Upper lobe of left lung (tissue), 6 donors: ENCODE measurements at regions not wholly inside any gene's neighbourhood (a gene's known extent, or its start where the extent isn't known, plus 50 kb on each side); places are given as distances from the start of the nearest gene placed in this dataset.
"Not testable (repeated sequence)": the region's sequence is repeated elsewhere in the genome, so short reads cannot be mapped to it uniquely, and the experiment has no call there.

Experiments
- ATAC-seq, 2 donors: fragments of 200-7000 bp; cut with Tn5 transposase; one replicate each; pipeline ENCODE4 v1.9.1; 2022; ENCODE audit warnings: mild to moderate bottlenecking in 2 of 2, moderate library complexity in 2 of 2; ENCODE audit not compliant: low FRiP score in 2 of 2
- DNase-seq, 2 donors: peaks; one replicate each; pipeline ENCODE4 v3.0.0-alpha.2; 2019 to 2020
- H3K27ac ChIP-seq, 4 donors: fragments of 200-600 bp; sonication (generic); one replicate each; pipeline ENCODE4 v1.5.1; 2016 to 2019
- H3K27me3 ChIP-seq, 4 donors: fragments of 200-600 bp; sonication (generic); one replicate each; pipeline ENCODE4 v1.5.1; 2017 to 2019
- H3K36me3 ChIP-seq, 4 donors: fragments of 200-600 bp; sonication (generic); one replicate each; pipeline ENCODE4 v1.5.1; 2016 to 2019
- H3K4me1 ChIP-seq, 4 donors: fragments of 200-600 bp; sonication (generic); one replicate each; pipeline ENCODE4 v1.5.1; 2018 to 2019
- H3K4me3 ChIP-seq, 4 donors: fragments of 200-600 bp; sonication (generic); one replicate each; pipeline ENCODE4 v1.5.1; 2017 to 2019; ENCODE audit warnings: mild to moderate bottlenecking in 2 of 4, moderate library complexity in 1 of 4
- H3K9me3 ChIP-seq, 4 donors: fragments of 200-600 bp; sonication (generic); one replicate each; pipeline ENCODE4 v1.5.1; 2018 to 2019
- CTCF ChIP-seq, 6 experiments: fragments of 450-650 bp in 4 of 6; fragments of 200-600 bp in 2 of 6; sonication (generic) in 2 of 6; IDR thresholded peaks; one replicate each; pipeline ENCODE4 v1.5.1; 2016 to 2019; ENCODE audit warnings: antibody characterized with exemption in 6 of 6
- EP300 ChIP-seq, 4 donors: sonication (generic); formaldehyde crosslinking; IDR thresholded peaks; one replicate each; pipeline ENCODE4 v1.5.1; 2017; ENCODE audit warnings: antibody characterized with exemption in 4 of 4, control low read depth in 2 of 4
- POLR2A ChIP-seq, 4 donors: fragments of 450-650 bp; IDR thresholded peaks; one replicate each; pipeline ENCODE4 v1.5.1; 2016 to 2017; ENCODE audit warnings: antibody characterized with exemption in 4 of 4, mild to moderate bottlenecking in 2 of 4
- POLR2AphosphoS5 ChIP-seq, 2 donors: sonication (generic); formaldehyde crosslinking; IDR thresholded peaks; one replicate each; pipeline ENCODE4 v1.5.1; 2017; ENCODE audit warnings: antibody characterized with exemption in 2 of 2
- WGBS, 2 donors: methylation state at CpG; one replicate each; pipeline ENCODE4 v1.1.5; 2017 to 2018; 5-methylcytosine and 5-hydroxymethylcytosine counted together
- donor health status: DM: no; HTN: no; CAD: no; lungs with moderate emphysema.
- donor health status: DM: no; HTN: yes; CAD: no; lungs with severe emphysema.

DNA sequence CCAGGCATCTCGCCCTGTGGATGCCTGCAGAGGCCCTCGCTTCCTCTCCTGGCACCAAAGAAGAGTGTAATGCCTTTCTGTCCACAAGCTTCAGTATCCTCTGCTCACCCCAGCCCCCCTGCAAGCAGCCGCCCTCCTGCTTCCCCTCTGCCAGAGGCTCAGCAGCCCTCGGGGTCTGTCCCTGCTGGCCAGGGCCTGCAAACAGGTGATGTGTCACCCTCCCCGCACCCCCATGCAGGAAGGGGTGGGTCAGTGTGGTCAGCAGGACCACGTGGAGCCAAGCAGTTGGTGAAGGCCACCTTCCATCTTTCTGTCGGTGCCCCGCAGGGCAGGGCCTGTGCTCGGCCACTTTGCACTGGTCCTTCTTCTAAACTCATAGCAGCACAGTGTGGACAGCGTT, 129.9 kb upstream of the CIBAR2 start:
- H3K9me3 ChIP-seq = no peaks in the 10 kb centered on the region
- no peak for ATAC-seq
- H3K4me3 ChIP-seq = no peak overlapping the region
- H3K27ac ChIP-seq = no peak overlapping the region
- WGBS, 2 donors = 80 to 85% methylated on average over 6 to 10 of the region's 10 CpGs
- TF ChIP-seq POLR2A (IDR thresholded peaks at IDR 0.05) (no peak), CTCF (IDR thresholded peaks at IDR 0.05) (no peak), EP300 (IDR thresholded peaks at IDR 0.05) (no peak), POLR2AphosphoS5 (IDR thresholded peaks at IDR 0.05) (no peak)
- DNase-seq = no peak
- H3K27me3 ChIP-seq = no peaks in the 10 kb centered on the region
- no peaks in the 10 kb centered on the region for H3K36me3 ChIP-seq
- H3K4me1 ChIP-seq = peaks cover 0 to 14% (median 11%) of the 10 kb centered on the region in 4 donors

DNA sequence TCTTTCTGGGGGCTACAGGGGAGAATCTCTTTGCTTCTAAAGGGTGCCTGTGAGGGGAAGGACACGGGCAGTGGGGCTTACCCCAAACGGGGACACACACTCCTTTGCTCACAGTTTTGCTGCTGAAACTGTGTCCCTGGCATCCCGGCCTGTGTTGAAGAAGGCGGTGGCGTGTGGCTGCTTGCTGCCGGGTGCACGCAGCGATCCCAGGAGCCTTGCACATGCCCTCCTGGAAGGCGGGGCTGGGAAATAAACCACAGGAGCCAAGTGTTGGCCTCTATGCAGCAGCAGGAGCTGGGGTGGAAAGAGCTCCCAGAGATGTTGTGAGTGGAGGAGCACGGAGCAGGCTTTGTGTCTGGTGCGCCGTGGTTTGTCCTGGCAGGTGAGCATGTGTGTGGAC, 131.0 kb upstream of the CIBAR2 start:
- ATAC-seq (no peak), DNase-seq (no peak)
- H3K4me1 ChIP-seq = peaks cover 0 to 9% (median 3%) of the 10 kb centered on the region in 4 donors
- H3K4me3 ChIP-seq = no peak overlapping the region
- TF ChIP-seq CTCF (IDR thresholded peaks at IDR 0.05) = no peak
- no peak for TF ChIP-seq EP300 (IDR thresholded peaks at IDR 0.05)
- TF ChIP-seq POLR2AphosphoS5 (IDR thresholded peaks at IDR 0.05) = no peak
- no peak for TF ChIP-seq POLR2A (IDR thresholded peaks at IDR 0.05)
- no peak overlapping the region for H3K27ac ChIP-seq
- no peaks in the 10 kb centered on the region for H3K27me3 ChIP-seq
- H3K9me3 ChIP-seq = no peaks in the 10 kb centered on the region
- no peaks in the 10 kb centered on the region for H3K36me3 ChIP-seq
- WGBS, 2 donors = 87 to 92% methylated on average over 5 to 12 of the region's 12 CpGs

DNA sequence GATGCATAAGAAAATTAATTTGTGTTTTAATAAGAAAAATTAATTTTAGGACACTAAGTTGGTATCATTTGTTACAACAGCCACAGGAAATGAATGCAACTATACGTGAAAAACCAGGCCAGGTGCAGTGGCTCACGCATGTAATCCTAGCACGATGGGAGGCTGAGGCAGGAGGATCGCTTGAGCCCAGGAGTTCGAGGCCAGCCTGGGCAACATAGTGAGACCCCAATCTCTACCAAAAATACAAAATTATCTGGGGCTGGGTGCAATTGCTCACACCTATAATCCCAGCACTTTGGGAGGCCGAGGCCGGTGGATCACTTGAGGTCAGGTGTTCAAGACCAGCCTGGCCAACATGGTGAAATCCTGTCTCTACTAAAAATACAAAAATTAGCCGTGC, 132.2 kb upstream of the CIBAR2 start:
- H3K9me3 ChIP-seq, ATAC-seq, H3K27ac ChIP-seq, H3K4me1 ChIP-seq, DNase-seq, H3K36me3 ChIP-seq, H3K4me3 ChIP-seq, H3K27me3 ChIP-seq: not testable (repeated sequence)
- 90 to 91% methylated on average over 8 of the region's 8 CpGs for WGBS, 2 donors

DNA sequence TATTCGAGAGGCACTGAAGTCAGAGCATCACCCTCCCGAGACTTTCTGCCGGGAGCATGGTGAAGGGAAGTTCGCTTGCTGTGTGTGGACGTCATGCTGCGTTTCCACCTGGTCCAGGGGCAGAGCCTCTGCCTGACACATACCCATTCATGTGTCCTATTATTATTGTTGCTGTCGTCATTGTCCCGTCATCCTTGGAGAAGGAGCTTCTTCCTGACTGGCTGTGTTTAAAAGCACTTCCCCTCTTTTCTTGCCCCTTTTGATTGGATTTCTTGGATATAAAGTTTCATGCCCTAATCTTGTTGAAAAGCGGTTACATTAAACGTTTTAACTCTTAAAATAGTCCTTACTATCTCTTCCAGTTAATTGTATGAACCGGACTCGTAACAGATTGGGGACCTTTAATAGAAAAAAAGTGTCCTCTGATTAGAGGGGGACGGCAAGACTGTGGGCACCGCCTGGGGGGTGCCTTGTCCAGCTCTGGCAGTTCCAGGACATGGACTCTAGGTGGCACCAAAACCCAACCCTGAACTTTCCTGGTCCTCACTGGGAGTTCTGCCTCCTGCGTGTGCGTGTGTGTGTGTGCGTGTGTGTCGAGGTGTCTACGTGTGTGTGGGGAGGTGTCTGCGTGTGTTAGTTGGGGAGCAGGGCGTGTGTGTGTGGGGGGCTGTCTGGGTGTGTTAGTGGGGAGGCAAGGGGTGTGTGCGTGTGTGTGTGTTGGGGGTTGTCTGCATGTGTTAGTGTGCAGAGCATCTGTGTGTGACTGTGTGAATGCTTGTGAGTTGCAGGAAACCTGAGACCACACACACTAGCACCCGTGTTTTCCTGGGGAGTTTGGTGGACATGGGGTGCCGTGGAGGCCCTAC, 133.3 kb upstream of the CIBAR2 start:
- Histone ChIP-seq H3K27me3 (no peaks in the 10 kb centered on the region), H3K27ac (no peak overlapping the region), H3K36me3 (no peaks in the 10 kb centered on the region), H3K9me3 (no peaks in the 10 kb centered on the region), H3K4me1 (peaks cover 0 to 6% (median 2%) of the 10 kb centered on the region in 4 donors), H3K4me3 (no peak overlapping the region)
- TF ChIP-seq CTCF (IDR thresholded peaks at IDR 0.05) (peak; percentile 52 to 92 (median 74)), EP300 (IDR thresholded peaks at IDR 0.05) (no peak), POLR2A (IDR thresholded peaks at IDR 0.05) (no peak), POLR2AphosphoS5 (IDR thresholded peaks at IDR 0.05) (no peak)
- DNase-seq (peak in 1 of 2 donors; percentile 33), ATAC-seq (peak in 1 of 2 donors; percentile 83)
- WGBS, 2 donors = 21 to 26% methylated on average over 22 to 24 of the region's 24 CpGs

DNA sequence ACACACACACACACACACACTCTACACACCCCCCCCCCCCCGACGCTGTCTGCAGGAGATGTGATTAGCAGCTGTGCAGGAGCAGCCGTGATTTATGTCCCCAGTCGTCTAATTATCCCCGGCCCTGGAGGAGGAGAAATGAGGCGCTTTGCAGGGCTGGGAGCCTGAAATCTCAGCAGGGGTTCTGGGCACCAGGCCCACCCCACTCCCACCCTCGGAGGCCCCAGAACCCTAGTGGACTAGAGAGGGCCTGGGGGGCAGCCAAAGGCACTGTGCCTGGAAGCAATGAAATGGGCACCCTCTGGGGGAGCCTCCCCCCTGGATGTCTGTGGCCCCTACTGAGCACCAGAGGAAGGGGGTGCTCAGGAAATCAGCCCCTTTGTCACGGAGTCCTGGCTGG, 134.2 kb upstream of the CIBAR2 start:
- Histone ChIP-seq H3K9me3 (no peaks in the 10 kb centered on the region), H3K36me3 (no peaks in the 10 kb centered on the region), H3K27ac (no peak overlapping the region), H3K4me3 (no peak overlapping the region), H3K27me3 (no peaks in the 10 kb centered on the region), H3K4me1 (peaks cover 0 to 6% (median 2%) of the 10 kb centered on the region in 4 donors)
- DNase-seq (no peak), ATAC-seq (no peak)
- TF ChIP-seq POLR2AphosphoS5 (IDR thresholded peaks at IDR 0.05) (no peak), EP300 (IDR thresholded peaks at IDR 0.05) (no peak), POLR2A (IDR thresholded peaks at IDR 0.05) (no peak), CTCF (IDR thresholded peaks at IDR 0.05) (no peak)
- WGBS, 2 donors = 51 to 62% methylated on average over 6 to 8 of the region's 8 CpGs
